Panc1 (cell line): ENCODE measurements at regions not wholly inside any gene's neighbourhood (a gene's known extent, or its start where the extent isn't known, plus 50 kb on each side); places are given as distances from the start of the nearest gene placed in this dataset.
"Not testable (repeated sequence)": the region's sequence is repeated elsewhere in the genome, so short reads cannot be mapped to it uniquely, and the experiment has no call there.

Source experiments
- ATAC-seq: fragments of 200-7000 bp; cut with Tn5 transposase; 2 replicates; pipeline ENCODE4 v1.9.1; 2020; ENCODE audit warnings: mild to moderate bottlenecking, moderate library complexity
- BruUV-seq: library from RNA; stranded (reverse); fragments of 400-500 nt; replicated peaks from 2 replicates; lab custom pipeline; 2021; lab: Mats Ljungman, UMichigan
- CTCF ChIA-PET: fragments of 300-600 bp; sonication (Branson Sonifier 250); formaldehyde crosslinking; loops from one replicate; lab custom pipeline; 2022; ENCODE audit warnings: antibody characterized with exemption; lab: Charles Lee
- POLR2A ChIA-PET: fragments of 300-600 bp; sonication (Branson Sonifier 250); formaldehyde crosslinking; loops from one replicate; lab custom pipeline; 2022; ENCODE audit warnings: antibody characterized with exemption; lab: Charles Lee
- DNase-seq: peaks from one replicate; pipeline ENCODE4 v3.0.0-alpha.2; 2010; ENCODE audit warnings: low read depth, low spot score
- H3K27ac ChIP-seq: 2 replicates; pipeline ENCODE4 v1.5.1; 2011; ENCODE audit warnings: mild to moderate bottlenecking, low read length, inconsistent platforms
- H3K27me3 ChIP-seq: fragments of 200-500 bp; sonication (Bioruptor generic); 2 replicates; pipeline ENCODE4 v1.6.0; 2014; ENCODE audit warnings: low read length, inconsistent platforms; ENCODE audit not compliant: control insufficient read depth, insufficient read depth
- H3K36me3 ChIP-seq: fragments of 200-500 bp; sonication (Bioruptor generic); 2 replicates; pipeline ENCODE4 v1.5.1; 2014; ENCODE audit warnings: inconsistent platforms, mild to moderate bottlenecking, low read length, moderate library complexity; ENCODE audit not compliant: control insufficient read depth, insufficient read depth
- H3K4me1 ChIP-seq: 2 replicates; pipeline ENCODE4 v1.5.1; 2011; ENCODE audit warnings: inconsistent platforms, mild to moderate bottlenecking, low read length, moderate library complexity; ENCODE audit not compliant: control insufficient read depth, insufficient read depth
- H3K4me3 ChIP-seq, 2 experiments: 2 replicates each; pipeline ENCODE4 v1.5.1; 2011 to 2012; ENCODE audit warnings: low read depth in 2 of 2, low read length in 2 of 2, mild to moderate bottlenecking in 2 of 2, inconsistent platforms in 1 of 2, moderate library complexity in 1 of 2
- H3K9me3 ChIP-seq: fragments of 200-500 bp; sonication (Bioruptor generic); 2 replicates; pipeline ENCODE4 v1.5.1; 2014; ENCODE audit warnings: low read depth, mild to moderate bottlenecking, inconsistent platforms, low read length, moderate library complexity; ENCODE audit not compliant: control insufficient read depth, insufficient read depth
- POLR2AphosphoS5 ChIP-seq: IDR thresholded peaks from 2 replicates; pipeline ENCODE4 v1.6.1; 2012; ENCODE audit warnings: mild to moderate bottlenecking, low read depth, low read length, moderate library complexity
- SIN3A ChIP-seq: IDR thresholded peaks from 2 replicates; pipeline ENCODE4 v1.6.1; 2012; ENCODE audit warnings: low read depth, mild to moderate bottlenecking, low read length, moderate library complexity, borderline replicate concordance; ENCODE audit not compliant: insufficient read depth
- TCF7L2 ChIP-seq: IDR thresholded peaks from 2 replicates; pipeline ENCODE4 v1.6.1; 2011; ENCODE audit warnings: mild to moderate bottlenecking, low read depth, low read length, inconsistent platforms
- in situ Hi-C: cut with HindIII; loops from 2 replicates; pipeline ENCODE4 v1.10.0; 2016; ENCODE audit warnings: low sequenced_read_pairs, low pct_unique_long_range_greater_than_20kb
- intact Hi-C: fragments of 100-400 bp; cut with micrococcal nuclease; formaldehyde crosslinking; loops from one replicate; pipeline ENCODE4 v1.10.0; 2022; ENCODE audit not compliant: unreplicated experiment
- TF ChIP-seq, protein P1 (sequence below): fragments of 450-650 bp; IDR thresholded peaks from 2 replicates; pipeline ENCODE4 v1.5.1; 2017; ENCODE audit warnings: mild to moderate bottlenecking
- TF ChIP-seq, protein P2 (sequence below), 2 experiments: IDR thresholded peaks; 2 replicates each; pipeline ENCODE4 v1.6.1; 2011 to 2012; ENCODE audit warnings: low read depth in 2 of 2, control low read depth in 1 of 2, low read length in 1 of 2, mild to moderate bottlenecking in 1 of 2, moderate library complexity in 1 of 2; ENCODE audit not compliant: insufficient read depth in 1 of 2

DNA sequence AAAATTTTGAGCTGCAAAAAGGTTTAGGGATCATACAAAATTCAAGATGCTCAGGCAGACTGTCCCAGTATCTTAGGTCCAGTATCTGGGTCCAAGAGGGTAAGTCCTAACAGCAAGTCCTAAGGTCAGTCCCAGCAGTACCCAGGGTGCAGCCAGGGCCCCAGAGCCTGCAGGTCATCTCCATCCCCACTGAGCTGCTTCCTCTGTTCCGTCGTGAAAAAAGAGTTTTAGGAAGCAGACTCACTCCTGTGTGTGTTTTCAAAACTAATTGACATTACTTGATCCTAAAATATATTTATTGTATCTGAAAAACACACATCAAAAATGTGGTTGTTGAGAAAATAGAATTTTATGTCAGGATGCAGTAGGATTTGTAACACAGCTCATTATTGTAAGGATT lies 69.9 kb upstream of the ALKAL2 start:
- BruUV-seq: no TSS peak
- in situ Hi-C loops: no loop called here
- CTCF ChIA-PET: no interaction called here

DNA sequence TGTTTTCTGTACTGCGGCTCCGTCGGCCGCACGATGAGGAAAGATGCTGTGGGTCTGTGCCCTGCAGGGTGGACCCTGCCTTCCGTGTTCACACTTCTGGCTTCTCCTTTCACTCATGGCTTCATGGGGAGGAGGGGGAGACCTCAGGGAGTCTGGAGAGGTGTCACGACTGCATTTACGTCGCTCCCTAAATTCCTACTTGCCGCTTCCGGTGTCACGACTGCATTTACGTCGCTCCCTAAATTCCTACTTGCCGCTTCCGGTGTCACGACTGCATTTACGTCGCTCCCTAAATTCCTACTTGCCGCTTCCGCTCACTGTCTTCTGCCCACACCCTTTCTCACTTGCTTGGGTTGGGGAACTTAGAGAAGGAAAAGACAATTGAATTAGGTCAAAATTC lies 68.4 kb upstream of the ALKAL2 start:
- H3K27me3 ChIP-seq, CTCF ChIA-PET: not testable (repeated sequence)

More for the DNA sequence above, 69.9 kb upstream of the ALKAL2 start:
- POLR2A ChIA-PET: no interaction called here
- no peak overlapping the region for H3K27ac ChIP-seq
- no peaks in the 10 kb centered on the region for H3K9me3 ChIP-seq
- ATAC-seq (no peak), DNase-seq (no peak)
- TF ChIP-seq, protein P1, sequence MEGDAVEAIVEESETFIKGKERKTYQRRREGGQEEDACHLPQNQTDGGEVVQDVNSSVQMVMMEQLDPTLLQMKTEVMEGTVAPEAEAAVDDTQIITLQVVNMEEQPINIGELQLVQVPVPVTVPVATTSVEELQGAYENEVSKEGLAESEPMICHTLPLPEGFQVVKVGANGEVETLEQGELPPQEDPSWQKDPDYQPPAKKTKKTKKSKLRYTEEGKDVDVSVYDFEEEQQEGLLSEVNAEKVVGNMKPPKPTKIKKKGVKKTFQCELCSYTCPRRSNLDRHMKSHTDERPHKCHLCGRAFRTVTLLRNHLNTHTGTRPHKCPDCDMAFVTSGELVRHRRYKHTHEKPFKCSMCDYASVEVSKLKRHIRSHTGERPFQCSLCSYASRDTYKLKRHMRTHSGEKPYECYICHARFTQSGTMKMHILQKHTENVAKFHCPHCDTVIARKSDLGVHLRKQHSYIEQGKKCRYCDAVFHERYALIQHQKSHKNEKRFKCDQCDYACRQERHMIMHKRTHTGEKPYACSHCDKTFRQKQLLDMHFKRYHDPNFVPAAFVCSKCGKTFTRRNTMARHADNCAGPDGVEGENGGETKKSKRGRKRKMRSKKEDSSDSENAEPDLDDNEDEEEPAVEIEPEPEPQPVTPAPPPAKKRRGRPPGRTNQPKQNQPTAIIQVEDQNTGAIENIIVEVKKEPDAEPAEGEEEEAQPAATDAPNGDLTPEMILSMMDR: no peak
- TF ChIP-seq TCF7L2 (no peak), SIN3A (no peak), POLR2AphosphoS5 (no peak)
- TF ChIP-seq, protein P2, sequence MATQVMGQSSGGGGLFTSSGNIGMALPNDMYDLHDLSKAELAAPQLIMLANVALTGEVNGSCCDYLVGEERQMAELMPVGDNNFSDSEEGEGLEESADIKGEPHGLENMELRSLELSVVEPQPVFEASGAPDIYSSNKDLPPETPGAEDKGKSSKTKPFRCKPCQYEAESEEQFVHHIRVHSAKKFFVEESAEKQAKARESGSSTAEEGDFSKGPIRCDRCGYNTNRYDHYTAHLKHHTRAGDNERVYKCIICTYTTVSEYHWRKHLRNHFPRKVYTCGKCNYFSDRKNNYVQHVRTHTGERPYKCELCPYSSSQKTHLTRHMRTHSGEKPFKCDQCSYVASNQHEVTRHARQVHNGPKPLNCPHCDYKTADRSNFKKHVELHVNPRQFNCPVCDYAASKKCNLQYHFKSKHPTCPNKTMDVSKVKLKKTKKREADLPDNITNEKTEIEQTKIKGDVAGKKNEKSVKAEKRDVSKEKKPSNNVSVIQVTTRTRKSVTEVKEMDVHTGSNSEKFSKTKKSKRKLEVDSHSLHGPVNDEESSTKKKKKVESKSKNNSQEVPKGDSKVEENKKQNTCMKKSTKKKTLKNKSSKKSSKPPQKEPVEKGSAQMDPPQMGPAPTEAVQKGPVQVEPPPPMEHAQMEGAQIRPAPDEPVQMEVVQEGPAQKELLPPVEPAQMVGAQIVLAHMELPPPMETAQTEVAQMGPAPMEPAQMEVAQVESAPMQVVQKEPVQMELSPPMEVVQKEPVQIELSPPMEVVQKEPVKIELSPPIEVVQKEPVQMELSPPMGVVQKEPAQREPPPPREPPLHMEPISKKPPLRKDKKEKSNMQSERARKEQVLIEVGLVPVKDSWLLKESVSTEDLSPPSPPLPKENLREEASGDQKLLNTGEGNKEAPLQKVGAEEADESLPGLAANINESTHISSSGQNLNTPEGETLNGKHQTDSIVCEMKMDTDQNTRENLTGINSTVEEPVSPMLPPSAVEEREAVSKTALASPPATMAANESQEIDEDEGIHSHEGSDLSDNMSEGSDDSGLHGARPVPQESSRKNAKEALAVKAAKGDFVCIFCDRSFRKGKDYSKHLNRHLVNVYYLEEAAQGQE (IDR thresholded peaks at IDR 0.05; ENCODE audit: insufficient read depth in 1 of 2, low read depth in 2 of 2, low read length in 1 of 2): no peak
- no peaks in the 10 kb centered on the region for H3K4me1 ChIP-seq
- H3K27me3 ChIP-seq: peaks cover 23% of the 10 kb centered on the region
- H3K4me3 ChIP-seq: no peak overlapping the region
- H3K36me3 ChIP-seq: no peaks in the 10 kb centered on the region
- intact Hi-C loops: no loop called here

DNA sequence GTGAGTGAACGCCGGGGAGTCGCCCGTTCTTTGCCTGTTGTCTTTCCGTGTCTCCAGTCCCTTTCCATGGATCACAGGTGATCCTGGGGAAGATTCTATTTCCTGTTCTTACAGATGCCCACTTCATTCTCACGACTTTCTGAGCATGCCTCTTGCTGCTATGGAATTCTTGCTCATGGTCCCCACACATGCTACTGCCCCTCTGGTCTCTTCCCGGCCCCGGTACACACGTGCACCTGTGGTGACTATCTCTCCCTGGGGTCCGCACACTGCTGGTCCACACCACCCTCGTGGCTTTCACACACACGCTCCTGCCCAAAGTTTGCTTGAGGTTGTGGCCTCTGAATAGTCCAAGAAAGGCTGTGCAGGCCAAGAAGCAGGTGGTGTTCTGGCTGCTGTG lies 67.9 kb upstream of the ALKAL2 start:
- ChIA-PET CTCF (no interaction called here), POLR2A (no interaction called here)
- no peaks in the 10 kb centered on the region for H3K9me3 ChIP-seq
- BruUV-seq: no TSS peak
- TF ChIP-seq SIN3A (no peak), TCF7L2 (no peak), POLR2AphosphoS5 (no peak)
- TF ChIP-seq, protein P1: no peak
- TF ChIP-seq, protein P2 (IDR thresholded peaks at IDR 0.05; ENCODE audit: insufficient read depth in 1 of 2, low read depth in 2 of 2, low read length in 1 of 2): no peak
- 0 out of 2 replicates have a peak, but pooled peaks cover 5% of the 10 kb centered on the region for H3K27me3 ChIP-seq
- in situ Hi-C loops: no loop called here
- no peaks in the 10 kb centered on the region for H3K4me1 ChIP-seq
- no peak for DNase-seq
- H3K4me3 ChIP-seq: no peak overlapping the region
- intact Hi-C loops: no loop called here
- H3K27ac ChIP-seq: no peak overlapping the region
- ATAC-seq: no peak
- no peaks in the 10 kb centered on the region for H3K36me3 ChIP-seq

More for the DNA sequence above, 68.4 kb upstream of the ALKAL2 start:
- ATAC-seq, H3K27ac ChIP-seq, in situ Hi-C loops, H3K4me1 ChIP-seq, H3K4me3 ChIP-seq, H3K36me3 ChIP-seq, H3K9me3 ChIP-seq, BruUV-seq, intact Hi-C loops, DNase-seq, POLR2A ChIA-PET: not testable (repeated sequence)
